Transverse colon (tissue), 4 donors: ENCODE measurements at regions not wholly inside any gene's neighbourhood (a gene's known extent, or its start where the extent isn't known, plus 50 kb on each side); places are given as distances from the start of the nearest gene placed in this dataset.

Source experiments
- CTCF ChIP-seq, 5 experiments: fragments of 200-600 bp in 3 of 5; fragments of 450-650 bp in 2 of 5; sonication (generic) in 3 of 5; IDR thresholded peaks; 1 replicate in 2 of 5; 2 replicates in 3 of 5; pipeline ENCODE4 v1.5.1; 2016 to 2017; ENCODE audit warnings: antibody characterized with exemption in 5 of 5, inconsistent platforms in 3 of 5, mild to moderate bottlenecking in 2 of 5, moderate library complexity in 1 of 5
- EP300 ChIP-seq: sonication (generic); formaldehyde crosslinking; IDR thresholded peaks from one replicate; pipeline ENCODE4 v1.6.1; 2017; ENCODE audit warnings: antibody characterized with exemption, low read depth
- POLR2A ChIP-seq: fragments of 450-650 bp; IDR thresholded peaks from one replicate; pipeline ENCODE4 v1.6.1; 2016; ENCODE audit warnings: antibody characterized with exemption, mild to moderate bottlenecking, moderate library complexity
- POLR2AphosphoS5 ChIP-seq, 3 donors: sonication (generic); formaldehyde crosslinking; IDR thresholded peaks; one replicate each; pipeline ENCODE4 v1.6.1; 2016; ENCODE audit warnings: antibody characterized with exemption in 3 of 3

GRCh38 chr11:116145187-116145865 lies 627.5 kb downstream of the BUD13 start:
- no peak for TF ChIP-seq CTCF (IDR thresholded peaks at IDR 0.05)
- TF ChIP-seq EP300, result no peak
- TF ChIP-seq POLR2AphosphoS5 (IDR thresholded peaks at IDR 0.05), result no peak
- no peak for TF ChIP-seq POLR2A
